ENCODE measurements at regions not wholly inside any gene's neighbourhood (a gene's known extent, or its start where the extent isn't known, plus 50 kb on each side); places are given as distances from the start of the nearest gene placed in this dataset.

GRCh38 chr1:222331340-222331739, 216.6 kb downstream of the HHIPL2 start:
- DNase-seq (ENCODE audit: low read depth in 1 of 2, low spot score in 1 of 2): no peak
- in situ Hi-C loops (cut with HindIII; ENCODE audit: low pct_unique_long_range_greater_than_20kb, low sequenced_read_pairs): no loop called here
- no peak for TF ChIP-seq JUND (IDR thresholded peaks at IDR 0.05; ENCODE audit: low read depth)

GRCh38 chr1:222329493-222330045, 218.3 kb downstream of the HHIPL2 start:
- TF ChIP-seq JUND (IDR thresholded peaks at IDR 0.05; ENCODE audit: low read depth): no peak
- in situ Hi-C loops (cut with HindIII; ENCODE audit: low pct_unique_long_range_greater_than_20kb, low sequenced_read_pairs): no loop called here
- no peak for DNase-seq (ENCODE audit: low read depth in 1 of 2, low spot score in 1 of 2)

GRCh38 chr1:222326710-222327036, 221.2 kb downstream of the HHIPL2 start:
- no peak for DNase-seq (ENCODE audit: low read depth in 1 of 2, low spot score in 1 of 2)
- TF ChIP-seq JUND (IDR thresholded peaks at IDR 0.05; ENCODE audit: low read depth): no peak
- in situ Hi-C loops (cut with HindIII; ENCODE audit: low pct_unique_long_range_greater_than_20kb, low sequenced_read_pairs): no loop called here

GRCh38 chr1:222326006-222326709, 221.7 kb downstream of the HHIPL2 start:
- no peak for TF ChIP-seq JUND (IDR thresholded peaks at IDR 0.05; ENCODE audit: low read depth)
- in situ Hi-C loops (cut with HindIII; ENCODE audit: low pct_unique_long_range_greater_than_20kb, low sequenced_read_pairs): no loop called here
- no peak for DNase-seq (ENCODE audit: low read depth in 1 of 2, low spot score in 1 of 2)

GRCh38 chr1:222325506-222325905, 222.4 kb downstream of the HHIPL2 start:
- no peak for DNase-seq (ENCODE audit: low read depth in 1 of 2, low spot score in 1 of 2)
- in situ Hi-C loops (cut with HindIII; ENCODE audit: low pct_unique_long_range_greater_than_20kb, low sequenced_read_pairs): no loop called here
- TF ChIP-seq JUND (IDR thresholded peaks at IDR 0.05; ENCODE audit: low read depth): no peak

- DNase-seq (ENCODE audit: low read depth in 1 of 2, low spot score in 1 of 2): no peak
- in situ Hi-C loops (cut with HindIII; ENCODE audit: low pct_unique_long_range_greater_than_20kb, low sequenced_read_pairs): no loop called here
- TF ChIP-seq JUND (IDR thresholded peaks at IDR 0.05; ENCODE audit: low read depth): no peak
Observed at GRCh38 chr1:222314839-222315238, 233.1 kb downstream of the HHIPL2 start.

GRCh38 chr1:222310836-222311235, 237.1 kb downstream of the HHIPL2 start:
- in situ Hi-C loops (cut with HindIII; ENCODE audit: low pct_unique_long_range_greater_than_20kb, low sequenced_read_pairs): no loop called here
- DNase-seq (ENCODE audit: low read depth in 1 of 2, low spot score in 1 of 2): no peak
- TF ChIP-seq JUND (IDR thresholded peaks at IDR 0.05; ENCODE audit: low read depth): no peak

- no peak for DNase-seq (ENCODE audit: low read depth in 1 of 2, low spot score in 1 of 2)
- in situ Hi-C loops (cut with HindIII; ENCODE audit: low pct_unique_long_range_greater_than_20kb, low sequenced_read_pairs): no loop called here
- TF ChIP-seq JUND (IDR thresholded peaks at IDR 0.05; ENCODE audit: low read depth): no peak
Observed at GRCh38 chr1:222307621-222308020, 240.3 kb downstream of the HHIPL2 start.

GRCh38 chr1:222306512-222306911, 241.4 kb downstream of the HHIPL2 start:
- in situ Hi-C loops (cut with HindIII; ENCODE audit: low pct_unique_long_range_greater_than_20kb, low sequenced_read_pairs): no loop called here
- no peak for DNase-seq (ENCODE audit: low read depth in 1 of 2, low spot score in 1 of 2)
- no peak for TF ChIP-seq JUND (IDR thresholded peaks at IDR 0.05; ENCODE audit: low read depth)

- TF ChIP-seq JUND (IDR thresholded peaks at IDR 0.05; ENCODE audit: low read depth): no peak
- in situ Hi-C loops (cut with HindIII; ENCODE audit: low pct_unique_long_range_greater_than_20kb, low sequenced_read_pairs): no loop called here
- no peak for DNase-seq (ENCODE audit: low read depth in 1 of 2, low spot score in 1 of 2)
Observed at GRCh38 chr1:222306011-222306410, 241.9 kb downstream of the HHIPL2 start.

GRCh38 chr1:222301652-222302051, 246.3 kb downstream of the HHIPL2 start:
- in situ Hi-C loops (cut with HindIII; ENCODE audit: low pct_unique_long_range_greater_than_20kb, low sequenced_read_pairs): no loop called here
- no peak for TF ChIP-seq JUND (IDR thresholded peaks at IDR 0.05; ENCODE audit: low read depth)

GRCh38 chr1:222299524-222299923, 248.4 kb downstream of the HHIPL2 start:
- in situ Hi-C loops (cut with HindIII; ENCODE audit: low pct_unique_long_range_greater_than_20kb, low sequenced_read_pairs): no loop called here
- DNase-seq (ENCODE audit: low read depth in 1 of 2, low spot score in 1 of 2): no peak
- no peak for TF ChIP-seq JUND (IDR thresholded peaks at IDR 0.05; ENCODE audit: low read depth)

More at GRCh38 chr1:222301652-222302051, 246.3 kb downstream of the HHIPL2 start:
- DNase-seq (ENCODE audit: low read depth in 1 of 2, low spot score in 1 of 2): no peak

GRCh38 chr1:222290866-222291265, 257.0 kb downstream of the HHIPL2 start:
- TF ChIP-seq JUND (IDR thresholded peaks at IDR 0.05; ENCODE audit: low read depth): no peak
- in situ Hi-C loops (cut with HindIII; ENCODE audit: low pct_unique_long_range_greater_than_20kb, low sequenced_read_pairs): no loop called here
- no peak for DNase-seq (ENCODE audit: low read depth in 1 of 2, low spot score in 1 of 2)

GRCh38 chr1:222288053-222288452, 259.9 kb downstream of the HHIPL2 start:
- in situ Hi-C loops (cut with HindIII; ENCODE audit: low pct_unique_long_range_greater_than_20kb, low sequenced_read_pairs): no loop called here
- TF ChIP-seq JUND (IDR thresholded peaks at IDR 0.05; ENCODE audit: low read depth): no peak
- DNase-seq (ENCODE audit: low read depth in 1 of 2, low spot score in 1 of 2): no peak

All from T47D (cell line).